ENCODE measurements at regions not wholly inside any gene's neighbourhood (a gene's known extent, or its start where the extent isn't known, plus 50 kb on each side); places are given as distances from the start of the nearest gene placed in this dataset.

DNA sequence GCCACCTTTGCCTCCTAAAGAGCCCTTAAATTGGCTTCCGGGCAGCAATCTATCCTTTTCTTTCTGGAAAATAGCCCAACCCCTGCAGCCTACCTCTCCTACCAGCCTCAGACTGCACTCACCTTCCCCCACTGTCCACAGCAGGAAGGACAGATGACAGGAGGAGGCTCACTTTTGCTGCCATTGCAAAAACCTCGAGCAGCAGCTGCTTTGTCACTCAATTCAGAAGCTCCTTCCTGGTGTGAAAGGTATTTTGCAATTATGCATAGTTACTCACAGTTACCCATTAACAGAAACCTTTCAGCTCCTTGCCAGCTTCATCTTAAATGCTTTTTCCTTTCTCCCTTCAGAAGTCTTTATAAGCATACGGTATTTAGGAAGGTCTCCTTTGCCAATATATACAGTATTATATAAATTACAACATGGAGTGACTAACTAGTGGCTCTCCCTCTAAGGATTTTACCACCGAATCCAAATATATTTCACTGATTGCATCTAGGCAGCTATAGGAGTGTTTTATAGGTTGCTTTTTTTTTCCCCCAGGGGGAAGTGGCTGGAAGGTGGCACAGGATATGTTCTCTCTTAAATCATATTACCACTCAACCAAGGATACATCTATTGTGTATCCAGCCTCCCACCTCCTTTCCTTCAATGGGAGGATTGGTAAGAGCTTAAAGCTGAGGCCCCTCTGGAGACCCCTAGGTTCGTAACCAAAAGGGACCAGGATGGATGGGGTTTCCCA, 142.1 kb upstream of the IPO9 start:
- Histone ChIP-seq H3K4ac (ENCODE audit: low read depth, low read length) (no peak overlapping the region), H3K27me3 (ENCODE audit: insufficient read depth, low read length) (no peaks in the 10 kb centered on the region), H3K79me1 (ENCODE audit: low read length) (no peaks in the 10 kb centered on the region), H3K9ac (ENCODE audit: low read length) (no peak overlapping the region), H2BK5ac (ENCODE audit: low read depth, low read length, poor library complexity) (no peak overlapping the region), H3K79me2 (ENCODE audit: control insufficient read depth, insufficient read depth, low read length, poor library complexity) (no peaks in the 10 kb centered on the region), H4K12ac (ENCODE audit: low read depth, low read length) (no peak overlapping the region), H2BK12ac (ENCODE audit: low read length) (no peak overlapping the region), H3K27ac (ENCODE audit: low read depth, low read length) (no peak overlapping the region), H4K8ac (ENCODE audit: low read depth, low read length) (no peak overlapping the region), H4K91ac (ENCODE audit: low read depth, low read length) (no peak overlapping the region), H3K14ac (ENCODE audit: low read length) (no peak overlapping the region), H3K4me2 (ENCODE audit: low read length) (no peak overlapping the region), H3K4me3 (ENCODE audit: low read depth, low read length) (no peak overlapping the region), H3K4me1 (ENCODE audit: control insufficient read depth in 1 of 2, insufficient read depth in 2 of 2, low read length in 2 of 2) (peaks cover 0 to 2% of the 10 kb centered on the region in 2 experiments), H2BK120ac (ENCODE audit: insufficient read depth, low read length, poor library complexity) (no peak overlapping the region), H3K18ac (ENCODE audit: low read length) (no peak overlapping the region), H3K23ac (ENCODE audit: low read length) (no peak overlapping the region), H3K9me3 (ENCODE audit: insufficient read depth, low read depth, low read length) (no peaks in the 10 kb centered on the region), H2AK5ac (ENCODE audit: low read length) (no peak overlapping the region), H2AFZ (ENCODE audit: insufficient read depth, low read length, poor library complexity) (no peak overlapping the region), H3K36me3 (ENCODE audit: control insufficient read depth in 1 of 2, insufficient read depth in 2 of 2, low read length in 2 of 2) (peaks cover 2 to 3% of the 10 kb centered on the region in 2 experiments)
- DNase-seq = no peak
- no CpG with 5 or more reads among the region's 5 CpGs for WGBS (ENCODE audit: extremely low coverage, insufficient coverage, insufficient read length)

DNA sequence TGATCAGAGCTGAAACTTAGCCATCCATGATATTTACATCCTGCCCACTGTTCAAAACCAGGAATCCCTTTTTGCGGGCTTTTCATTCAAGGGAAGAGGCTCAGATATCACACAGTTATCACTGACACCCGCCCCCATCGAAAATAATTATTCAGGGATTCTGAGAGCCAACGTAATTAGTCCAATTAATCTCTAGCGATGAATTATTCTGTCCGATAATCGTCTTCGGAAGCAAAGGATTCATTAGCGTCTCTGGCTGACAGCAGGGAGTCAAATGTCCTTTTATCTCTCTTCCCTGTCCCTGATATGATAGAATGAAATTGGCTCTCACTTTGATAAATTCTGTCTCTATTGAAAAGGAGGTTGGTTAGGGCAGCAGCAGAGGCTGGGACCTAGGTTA, 140.4 kb upstream of the IPO9 start:
- H3K4me2 ChIP-seq (ENCODE audit: low read length) = no peak overlapping the region
- H2AK5ac ChIP-seq (ENCODE audit: low read length) = no peak overlapping the region
- H3K79me1 ChIP-seq (ENCODE audit: low read length) = no peaks in the 10 kb centered on the region
- no peaks in the 10 kb centered on the region for H3K79me2 ChIP-seq (ENCODE audit: control insufficient read depth, insufficient read depth, low read length, poor library complexity)
- no peak overlapping the region for H3K4me3 ChIP-seq (ENCODE audit: low read depth, low read length)
- no peak overlapping the region for H2BK12ac ChIP-seq (ENCODE audit: low read length)
- H3K9ac ChIP-seq (ENCODE audit: low read length) = no peak overlapping the region
- peaks cover 0 to 2% of the 10 kb centered on the region in 2 experiments for H3K4me1 ChIP-seq (ENCODE audit: control insufficient read depth in 1 of 2, insufficient read depth in 2 of 2, low read length in 2 of 2)
- H3K18ac ChIP-seq (ENCODE audit: low read length) = no peak overlapping the region
- H3K27me3 ChIP-seq (ENCODE audit: insufficient read depth, low read length) = no peaks in the 10 kb centered on the region
- no peak overlapping the region for H2AFZ ChIP-seq (ENCODE audit: insufficient read depth, low read length, poor library complexity)
- no peak for DNase-seq
- H3K9me3 ChIP-seq (ENCODE audit: insufficient read depth, low read depth, low read length) = peaks cover 2% of the 10 kb centered on the region
- H3K36me3 ChIP-seq (ENCODE audit: control insufficient read depth in 1 of 2, insufficient read depth in 2 of 2, low read length in 2 of 2) = peaks cover 2 to 3% of the 10 kb centered on the region in 2 experiments
- no peak overlapping the region for H4K91ac ChIP-seq (ENCODE audit: low read depth, low read length)
- no peak overlapping the region for H2BK5ac ChIP-seq (ENCODE audit: low read depth, low read length, poor library complexity)
- no peak overlapping the region for H3K27ac ChIP-seq (ENCODE audit: low read depth, low read length)
- H3K23ac ChIP-seq (ENCODE audit: low read length) = no peak overlapping the region
- WGBS (ENCODE audit: extremely low coverage, insufficient coverage, insufficient read length) = no CpG with 5 or more reads among the region's 9 CpGs
- H4K8ac ChIP-seq (ENCODE audit: low read depth, low read length) = no peak overlapping the region
- no peak overlapping the region for H3K14ac ChIP-seq (ENCODE audit: low read length)
- H3K4ac ChIP-seq (ENCODE audit: low read depth, low read length) = no peak overlapping the region
- no peak overlapping the region for H2BK120ac ChIP-seq (ENCODE audit: insufficient read depth, low read length, poor library complexity)
- H4K12ac ChIP-seq (ENCODE audit: low read depth, low read length) = no peak overlapping the region

DNA sequence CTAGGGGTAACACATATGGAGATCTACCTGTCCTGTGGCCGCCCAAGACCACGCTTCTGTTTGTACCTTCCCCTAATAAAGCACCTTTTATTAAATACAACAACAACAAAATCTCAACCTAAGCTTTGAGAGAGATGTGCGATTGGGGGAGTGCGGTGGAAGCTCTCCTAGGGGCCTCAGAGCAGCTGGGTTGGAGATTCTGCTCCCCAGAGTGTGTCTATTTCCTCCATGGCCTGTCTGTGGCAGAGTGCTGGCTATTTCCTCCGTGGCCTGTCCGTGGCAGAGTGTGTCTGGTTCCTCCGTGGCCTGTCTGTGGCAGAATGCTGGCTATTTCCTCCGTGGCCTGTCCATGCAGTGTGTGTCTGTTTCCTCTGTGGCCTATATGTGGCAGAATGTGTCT, 139.3 kb upstream of the IPO9 start:
- H2BK120ac ChIP-seq (ENCODE audit: insufficient read depth, low read length, poor library complexity) = no peak overlapping the region

DNA sequence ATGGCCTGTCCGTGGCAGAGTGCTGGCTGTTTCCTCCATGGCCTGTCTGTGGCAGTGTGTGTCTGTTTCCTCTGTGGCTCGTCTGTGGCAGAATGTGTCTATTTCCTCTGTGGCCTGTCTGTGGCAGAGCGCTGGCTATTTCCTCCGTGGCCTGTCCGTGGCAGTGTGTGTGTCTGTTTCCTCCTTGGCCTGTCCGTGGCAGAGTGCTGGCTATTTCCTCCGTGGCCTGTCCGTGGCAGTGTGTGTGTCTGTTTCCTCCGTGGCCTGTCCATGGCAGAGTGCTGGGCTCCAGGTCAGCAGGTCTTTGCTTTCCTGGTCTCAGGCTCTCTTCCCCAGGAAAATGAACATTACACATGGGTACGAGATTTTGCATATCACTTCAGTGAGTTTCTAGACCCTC, 138.4 kb upstream of the IPO9 start:
- Histone ChIP-seq H3K79me1 (ENCODE audit: low read length) (no peaks in the 10 kb centered on the region), H3K27me3 (ENCODE audit: insufficient read depth, low read length) (no peaks in the 10 kb centered on the region), H4K91ac (ENCODE audit: low read depth, low read length) (no peak overlapping the region), H3K9me3 (ENCODE audit: insufficient read depth, low read depth, low read length) (peaks cover 4% of the 10 kb centered on the region), H3K14ac (ENCODE audit: low read length) (no peak overlapping the region), H3K27ac (ENCODE audit: low read depth, low read length) (no peak overlapping the region), H3K79me2 (ENCODE audit: control insufficient read depth, insufficient read depth, low read length, poor library complexity) (no peaks in the 10 kb centered on the region), H3K4me3 (ENCODE audit: low read depth, low read length) (no peak overlapping the region), H3K9ac (ENCODE audit: low read length) (no peak overlapping the region), H2BK120ac (ENCODE audit: insufficient read depth, low read length, poor library complexity) (no peak overlapping the region), H2AK5ac (ENCODE audit: low read length) (no peak overlapping the region), H3K36me3 (ENCODE audit: control insufficient read depth in 1 of 2, insufficient read depth in 2 of 2, low read length in 2 of 2) (peaks cover 3 to 5% of the 10 kb centered on the region in 2 experiments), H2AFZ (ENCODE audit: insufficient read depth, low read length, poor library complexity) (no peak overlapping the region), H2BK12ac (ENCODE audit: low read length) (no peak overlapping the region), H3K4me2 (ENCODE audit: low read length) (no peak overlapping the region), H4K8ac (ENCODE audit: low read depth, low read length) (no peak overlapping the region), H3K18ac (ENCODE audit: low read length) (no peak overlapping the region), H3K4ac (ENCODE audit: low read depth, low read length) (no peak overlapping the region), H2BK5ac (ENCODE audit: low read depth, low read length, poor library complexity) (no peak overlapping the region), H3K4me1 (ENCODE audit: control insufficient read depth in 1 of 2, insufficient read depth in 2 of 2, low read length in 2 of 2) (peaks cover 0 to 2% of the 10 kb centered on the region in 2 experiments), H4K12ac (ENCODE audit: low read depth, low read length) (no peak overlapping the region), H3K23ac (ENCODE audit: low read length) (no peak overlapping the region)
- no peak for DNase-seq
- WGBS (ENCODE audit: extremely low coverage, insufficient coverage, insufficient read length) = no CpG with 5 or more reads among the region's 10 CpGs

More for the DNA sequence above, 139.3 kb upstream of the IPO9 start:
- Histone ChIP-seq H3K79me1 (ENCODE audit: low read length) (no peaks in the 10 kb centered on the region), H3K27me3 (ENCODE audit: insufficient read depth, low read length) (no peaks in the 10 kb centered on the region), H3K79me2 (ENCODE audit: control insufficient read depth, insufficient read depth, low read length, poor library complexity) (no peaks in the 10 kb centered on the region), H3K4me2 (ENCODE audit: low read length) (no peak overlapping the region), H3K36me3 (ENCODE audit: control insufficient read depth in 1 of 2, insufficient read depth in 2 of 2, low read length in 2 of 2) (peaks cover 3 to 5% of the 10 kb centered on the region in 2 experiments), H3K9ac (ENCODE audit: low read length) (no peak overlapping the region), H2AFZ (ENCODE audit: insufficient read depth, low read length, poor library complexity) (no peak overlapping the region), H3K4me1 (ENCODE audit: control insufficient read depth in 1 of 2, insufficient read depth in 2 of 2, low read length in 2 of 2) (peaks cover 0 to 2% of the 10 kb centered on the region in 2 experiments), H2AK5ac (ENCODE audit: low read length) (no peak overlapping the region), H3K23ac (ENCODE audit: low read length) (no peak overlapping the region), H4K8ac (ENCODE audit: low read depth, low read length) (no peak overlapping the region), H4K12ac (ENCODE audit: low read depth, low read length) (no peak overlapping the region), H3K4ac (ENCODE audit: low read depth, low read length) (no peak overlapping the region), H3K9me3 (ENCODE audit: insufficient read depth, low read depth, low read length) (peaks cover 4% of the 10 kb centered on the region), H3K4me3 (ENCODE audit: low read depth, low read length) (no peak overlapping the region), H3K27ac (ENCODE audit: low read depth, low read length) (no peak overlapping the region), H2BK12ac (ENCODE audit: low read length) (no peak overlapping the region), H4K91ac (ENCODE audit: low read depth, low read length) (no peak overlapping the region), H3K18ac (ENCODE audit: low read length) (no peak overlapping the region), H2BK5ac (ENCODE audit: low read depth, low read length, poor library complexity) (no peak overlapping the region), H3K14ac (ENCODE audit: low read length) (no peak overlapping the region)
- no peak for DNase-seq
- no CpG with 5 or more reads among the region's 8 CpGs for WGBS (ENCODE audit: extremely low coverage, insufficient coverage, insufficient read length)
